ENCODE measurements at regions not wholly inside any gene's neighbourhood (a gene's known extent, or its start where the extent isn't known, plus 50 kb on each side); places are given as distances from the start of the nearest gene placed in this dataset.

DNA sequence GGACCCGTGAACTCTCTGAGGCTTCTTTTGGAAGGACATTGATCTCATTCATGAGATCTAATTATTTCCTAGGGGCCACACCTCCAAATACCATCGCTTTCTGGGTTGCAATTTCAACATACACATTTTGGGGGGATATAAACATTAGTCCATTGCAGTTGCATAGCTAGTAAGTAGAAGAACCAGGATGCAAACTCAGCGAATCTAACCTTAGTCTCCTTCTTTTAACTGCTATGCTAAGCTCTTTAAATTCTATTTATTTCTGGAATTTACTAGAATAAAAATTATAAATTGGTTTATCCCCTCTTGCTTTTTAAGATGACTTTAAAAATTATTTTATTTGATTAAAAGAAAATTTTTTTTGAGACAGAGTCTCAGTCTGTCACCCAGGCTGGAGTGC is 232.5 kb upstream of the EEF2KMT start:
- Histone ChIP-seq H3K4me1 (ENCODE audit: low read length) (no peaks in the 10 kb centered on the region), H3K27ac (ENCODE audit: low read length) (no peak overlapping the region), H3K36me3 (replicated peaks; ENCODE audit: low read depth, low read length) (no peaks in the 10 kb centered on the region), H3K9ac (ENCODE audit: low read length) (no peak overlapping the region), H3K79me2 (ENCODE audit: low read length) (no peaks in the 10 kb centered on the region), H3K4me3 (ENCODE audit: low read length) (no peak overlapping the region), H3K27me3 (ENCODE audit: low read depth, low read length) (peaks cover 14% of the 10 kb centered on the region; the same call in 1 of the 2 replicates), H3K4me2 (ENCODE audit: low read length) (no peak overlapping the region), H3K9me3 (ENCODE audit: insufficient read depth, low read length) (no peaks in the 10 kb centered on the region), H2AFZ (ENCODE audit: low read depth, low read length) (no peak overlapping the region), H4K20me1 (ENCODE audit: insufficient read depth, low read length) (no peaks in the 10 kb centered on the region)
- TF ChIP-seq EZH2phosphoT487 (IDR thresholded peaks at IDR 0.05; ENCODE audit: low read depth) (no peak), CTCF (IDR thresholded peaks at IDR 0.05; ENCODE audit: low read depth, low read length) (no peak)

DNA sequence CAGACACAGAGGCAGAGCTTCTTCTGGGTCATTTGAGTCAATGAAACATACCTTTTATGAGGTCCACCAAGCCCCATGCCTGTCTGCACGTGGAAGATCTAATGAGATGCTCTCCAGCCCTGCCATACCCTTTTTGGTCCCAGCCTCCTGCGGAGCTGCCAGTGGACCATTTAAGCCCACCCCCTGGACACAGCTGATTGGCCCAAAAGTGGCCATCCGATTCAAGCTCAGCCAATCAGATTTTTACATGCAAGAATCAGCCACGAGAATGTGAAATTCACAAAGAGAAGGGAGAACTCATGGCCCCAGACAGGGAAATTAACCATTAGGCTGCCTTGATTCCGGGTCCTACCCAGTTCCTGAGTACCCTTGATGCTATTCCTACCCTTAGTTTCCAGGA is 231.0 kb upstream of the EEF2KMT start:
- Histone ChIP-seq H3K27ac (ENCODE audit: low read length) (no peak overlapping the region), H3K4me3 (ENCODE audit: low read length) (no peak overlapping the region), H3K27me3 (ENCODE audit: low read depth, low read length) (0 out of 2 replicates have a peak, but pooled peaks cover 3% of the 10 kb centered on the region), H4K20me1 (ENCODE audit: insufficient read depth, low read length) (no peaks in the 10 kb centered on the region), H2AFZ (ENCODE audit: low read depth, low read length) (no peak overlapping the region), H3K9me3 (ENCODE audit: insufficient read depth, low read length) (no peaks in the 10 kb centered on the region), H3K9ac (ENCODE audit: low read length) (no peak overlapping the region), H3K4me1 (ENCODE audit: low read length) (no peaks in the 10 kb centered on the region), H3K36me3 (replicated peaks; ENCODE audit: low read depth, low read length) (no peaks in the 10 kb centered on the region), H3K79me2 (ENCODE audit: low read length) (no peaks in the 10 kb centered on the region), H3K4me2 (ENCODE audit: low read length) (no peak overlapping the region)
- TF ChIP-seq EZH2phosphoT487 (IDR thresholded peaks at IDR 0.05; ENCODE audit: low read depth) (no peak), CTCF (IDR thresholded peaks at IDR 0.05; ENCODE audit: low read depth, low read length) (no peak)

GRCh38 chr16:5326395-5326794 is 228.8 kb upstream of the EEF2KMT start:
- Histone ChIP-seq H3K4me1 (ENCODE audit: low read length) (no peaks in the 10 kb centered on the region), H3K79me2 (ENCODE audit: low read length) (no peaks in the 10 kb centered on the region), H3K36me3 (replicated peaks; ENCODE audit: low read depth, low read length) (no peaks in the 10 kb centered on the region), H3K27ac (ENCODE audit: low read length) (no peak overlapping the region), H2AFZ (ENCODE audit: low read depth, low read length) (no peak overlapping the region), H3K9me3 (ENCODE audit: insufficient read depth, low read length) (no peaks in the 10 kb centered on the region), H4K20me1 (ENCODE audit: insufficient read depth, low read length) (no peaks in the 10 kb centered on the region), H3K4me2 (ENCODE audit: low read length) (no peak overlapping the region), H3K9ac (ENCODE audit: low read length) (no peak overlapping the region), H3K4me3 (ENCODE audit: low read length) (no peak overlapping the region), H3K27me3 (ENCODE audit: low read depth, low read length) (no peaks in the 10 kb centered on the region)
- TF ChIP-seq EZH2phosphoT487 (IDR thresholded peaks at IDR 0.05; ENCODE audit: low read depth) = no peak
- TF ChIP-seq CTCF (IDR thresholded peaks at IDR 0.05; ENCODE audit: low read depth, low read length) = no peak

GRCh38 chr16:5325932-5326331 is 228.3 kb upstream of the EEF2KMT start:
- Histone ChIP-seq H3K79me2 (ENCODE audit: low read length) (no peaks in the 10 kb centered on the region), H3K9ac (ENCODE audit: low read length) (no peak overlapping the region), H4K20me1 (ENCODE audit: insufficient read depth, low read length) (no peaks in the 10 kb centered on the region), H3K36me3 (replicated peaks; ENCODE audit: low read depth, low read length) (no peaks in the 10 kb centered on the region), H2AFZ (ENCODE audit: low read depth, low read length) (no peak overlapping the region), H3K4me1 (ENCODE audit: low read length) (no peaks in the 10 kb centered on the region), H3K27ac (ENCODE audit: low read length) (no peak overlapping the region), H3K4me2 (ENCODE audit: low read length) (no peak overlapping the region), H3K9me3 (ENCODE audit: insufficient read depth, low read length) (no peaks in the 10 kb centered on the region), H3K27me3 (ENCODE audit: low read depth, low read length) (no peaks in the 10 kb centered on the region), H3K4me3 (ENCODE audit: low read length) (no peak overlapping the region)
- TF ChIP-seq EZH2phosphoT487 (IDR thresholded peaks at IDR 0.05; ENCODE audit: low read depth) (no peak), CTCF (IDR thresholded peaks at IDR 0.05; ENCODE audit: low read depth, low read length) (no peak)
